ENCODE measurements at regions not wholly inside any gene's neighbourhood (a gene's known extent, or its start where the extent isn't known, plus 50 kb on each side); places are given as distances from the start of the nearest gene placed in this dataset.

DNA sequence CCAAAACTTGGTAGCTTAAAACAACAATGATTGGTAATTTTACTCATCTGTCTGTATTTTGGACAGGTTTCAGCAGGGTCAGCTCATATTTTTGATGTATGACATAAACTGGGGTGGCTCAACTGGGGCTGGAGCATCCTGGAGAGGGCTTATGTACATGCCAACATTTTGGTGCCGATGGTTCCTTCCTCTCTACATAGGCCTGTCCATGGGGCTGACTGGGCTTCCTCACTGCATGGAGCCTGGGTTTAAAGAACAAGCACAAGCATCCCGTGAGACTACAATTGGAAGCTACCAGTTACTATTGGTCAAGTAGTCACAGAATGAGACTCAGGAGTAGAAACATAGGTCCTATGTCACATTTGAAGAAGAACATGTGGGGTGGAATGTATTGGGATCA, 95.0 kb downstream of the DDX1 start:
- Histone ChIP-seq H3K27ac (no peak overlapping the region), H3K4me3 (no peak overlapping the region), H3K27me3 (peaks cover 0 to 8% (median 0%) of the 10 kb centered on the region in 3 donors), H3K9me3 (no peaks in the 10 kb centered on the region), H3K36me3 (no peaks in the 10 kb centered on the region), H3K4me1 (no peaks in the 10 kb centered on the region)
- intact Hi-C loops (cut with DNase I; ENCODE audit: low total_unique reads), result no loop called here
- TF ChIP-seq, protein P1, sequence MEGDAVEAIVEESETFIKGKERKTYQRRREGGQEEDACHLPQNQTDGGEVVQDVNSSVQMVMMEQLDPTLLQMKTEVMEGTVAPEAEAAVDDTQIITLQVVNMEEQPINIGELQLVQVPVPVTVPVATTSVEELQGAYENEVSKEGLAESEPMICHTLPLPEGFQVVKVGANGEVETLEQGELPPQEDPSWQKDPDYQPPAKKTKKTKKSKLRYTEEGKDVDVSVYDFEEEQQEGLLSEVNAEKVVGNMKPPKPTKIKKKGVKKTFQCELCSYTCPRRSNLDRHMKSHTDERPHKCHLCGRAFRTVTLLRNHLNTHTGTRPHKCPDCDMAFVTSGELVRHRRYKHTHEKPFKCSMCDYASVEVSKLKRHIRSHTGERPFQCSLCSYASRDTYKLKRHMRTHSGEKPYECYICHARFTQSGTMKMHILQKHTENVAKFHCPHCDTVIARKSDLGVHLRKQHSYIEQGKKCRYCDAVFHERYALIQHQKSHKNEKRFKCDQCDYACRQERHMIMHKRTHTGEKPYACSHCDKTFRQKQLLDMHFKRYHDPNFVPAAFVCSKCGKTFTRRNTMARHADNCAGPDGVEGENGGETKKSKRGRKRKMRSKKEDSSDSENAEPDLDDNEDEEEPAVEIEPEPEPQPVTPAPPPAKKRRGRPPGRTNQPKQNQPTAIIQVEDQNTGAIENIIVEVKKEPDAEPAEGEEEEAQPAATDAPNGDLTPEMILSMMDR (IDR thresholded peaks at IDR 0.05), result no peak
- no peak for TF ChIP-seq EP300 (IDR thresholded peaks at IDR 0.05)
- no peak for TF ChIP-seq POLR2A (IDR thresholded peaks at IDR 0.05)
- TF ChIP-seq POLR2AphosphoS5 (IDR thresholded peaks at IDR 0.05), result no peak
- 90 to 97% (median 94%) methylated on average over 2 of the region's 2 CpGs for WGBS, 5 donors
- DNase-seq, result no peak

DNA sequence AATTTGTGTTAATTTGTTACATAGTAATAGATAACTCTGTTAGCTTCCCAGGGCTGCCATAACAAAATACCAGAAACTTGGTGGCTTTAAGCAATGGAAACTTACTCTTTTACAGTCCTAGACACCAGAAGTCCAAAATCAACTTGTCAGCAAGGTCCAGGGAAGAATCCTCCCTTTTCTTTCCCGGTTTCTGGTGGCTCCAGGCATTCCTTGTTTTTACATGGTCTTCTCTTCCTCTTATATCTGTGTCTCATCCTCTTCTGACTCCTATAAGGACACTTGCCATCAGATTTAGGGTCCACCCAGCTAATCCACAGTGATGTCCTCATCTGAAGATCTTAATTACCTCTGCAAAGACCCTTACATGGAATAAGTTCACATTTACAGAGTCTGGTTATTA, 95.6 kb downstream of the DDX1 start:
- no peak for TF ChIP-seq POLR2AphosphoS5 (IDR thresholded peaks at IDR 0.05)
- TF ChIP-seq EP300 (IDR thresholded peaks at IDR 0.05), result no peak
- TF ChIP-seq, protein P1 (IDR thresholded peaks at IDR 0.05), result no peak
- TF ChIP-seq POLR2A (IDR thresholded peaks at IDR 0.05), result no peak
- no peak for DNase-seq
- H3K27ac ChIP-seq, result no peak overlapping the region
- no peaks in the 10 kb centered on the region for H3K36me3 ChIP-seq
- no peak overlapping the region for H3K4me3 ChIP-seq
- H3K27me3 ChIP-seq, result peaks cover 0 to 8% (median 0%) of the 10 kb centered on the region in 3 donors
- H3K4me1 ChIP-seq, result no peaks in the 10 kb centered on the region
- H3K9me3 ChIP-seq, result no peaks in the 10 kb centered on the region
- intact Hi-C loops (cut with DNase I; ENCODE audit: low total_unique reads), result no loop called here
- 47 to 83% (median 74%) methylated on average over 1 of the region's 1 CpG for WGBS, 5 donors

DNA sequence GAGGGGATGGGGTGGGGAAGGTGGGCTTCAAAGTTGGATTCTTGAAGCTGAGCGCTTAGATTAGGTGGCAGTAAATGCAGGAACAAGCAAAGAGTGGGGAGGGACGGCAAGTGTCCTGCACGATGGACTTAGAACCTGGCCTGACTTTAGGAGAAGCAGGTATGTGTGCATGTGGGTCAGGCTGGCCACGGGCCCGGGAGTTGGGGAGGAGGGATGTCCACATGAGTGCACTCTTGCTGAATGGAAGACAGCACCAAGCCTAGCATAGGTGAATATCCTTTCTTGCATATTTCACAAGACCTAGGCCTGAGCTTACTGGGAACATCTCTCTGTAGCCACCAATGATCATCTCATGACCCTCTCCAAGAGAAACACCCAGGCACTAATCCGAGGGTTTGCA, 96.1 kb downstream of the DDX1 start:
- WGBS, 5 donors, result 76 to 88% (median 79%) methylated on average over 6 of the region's 6 CpGs
- Histone ChIP-seq H3K27me3 (peaks cover 0 to 8% (median 0%) of the 10 kb centered on the region in 3 donors), H3K4me1 (no peaks in the 10 kb centered on the region), H3K4me3 (no peak overlapping the region), H3K27ac (no peak overlapping the region), H3K36me3 (no peaks in the 10 kb centered on the region), H3K9me3 (no peaks in the 10 kb centered on the region)
- intact Hi-C loops (cut with DNase I; ENCODE audit: low total_unique reads), result no loop called here
- no peak for DNase-seq
- TF ChIP-seq, protein P1 (IDR thresholded peaks at IDR 0.05), result no peak
- TF ChIP-seq POLR2AphosphoS5 (IDR thresholded peaks at IDR 0.05), result no peak

DNA sequence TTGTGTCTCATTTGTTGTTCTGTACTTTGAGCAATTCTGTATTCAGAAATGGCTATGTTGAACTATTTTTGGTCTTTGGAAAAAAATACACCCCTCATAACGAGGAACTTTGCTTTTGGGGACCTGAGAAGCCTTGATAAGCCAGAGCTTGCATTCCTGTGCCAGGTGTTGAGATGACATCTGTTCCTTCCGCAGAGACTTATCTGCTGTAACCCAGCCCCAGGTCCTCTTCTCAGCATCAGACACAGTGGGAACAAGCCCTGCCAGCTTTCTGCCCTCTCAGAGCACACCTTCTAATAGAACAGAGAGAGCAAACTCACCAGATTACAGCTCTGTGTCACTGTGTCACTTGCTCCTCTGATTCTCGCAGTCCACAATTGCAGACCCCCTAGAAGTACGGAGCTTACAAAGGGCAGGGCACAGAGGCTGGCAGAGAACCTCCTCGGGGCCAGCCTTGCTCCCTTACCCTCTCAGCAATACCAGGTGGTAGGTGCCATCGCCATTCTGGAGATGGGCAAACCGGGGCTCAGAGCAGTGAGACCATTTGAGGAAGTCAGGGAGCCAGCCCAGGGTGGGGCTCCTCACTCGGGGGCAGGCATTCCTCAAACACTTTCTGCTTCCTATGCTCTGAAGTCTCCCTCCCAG, 97.4 kb downstream of the DDX1 start:
- no peak for TF ChIP-seq POLR2AphosphoS5 (IDR thresholded peaks at IDR 0.05)
- TF ChIP-seq POLR2A (IDR thresholded peaks at IDR 0.05), result no peak
- TF ChIP-seq, protein P1 (IDR thresholded peaks at IDR 0.05), result no peak
- TF ChIP-seq EP300 (IDR thresholded peaks at IDR 0.05), result no peak
- WGBS, 5 donors, result 65 to 71% (median 68%) methylated on average over 6 to 8 of the region's 8 CpGs
- no peak overlapping the region for H3K4me3 ChIP-seq

More for the DNA sequence above, 97.4 kb downstream of the DDX1 start:
- Histone ChIP-seq H3K27ac (no peak overlapping the region), H3K4me1 (no peaks in the 10 kb centered on the region), H3K9me3 (no peaks in the 10 kb centered on the region), H3K27me3 (peaks cover 0 to 8% (median 0%) of the 10 kb centered on the region in 3 donors), H3K36me3 (no peaks in the 10 kb centered on the region)
- intact Hi-C loops (cut with DNase I; ENCODE audit: low total_unique reads), result no loop called here
- DNase-seq, result no peak
